Stimulated activated naive CD4-positive, alpha-beta T cell (primary cell): ENCODE measurements at regions not wholly inside any gene's neighbourhood (a gene's known extent, or its start where the extent isn't known, plus 50 kb on each side); places are given as distances from the start of the nearest gene placed in this dataset.

ENCODE experiments used
- DNase-seq, 6 experiments: peaks; one replicate each; lab custom pipeline; 2025; lab: John Stamatoyannopoulos, UW

GRCh38 chr3:159764490-159765029, 224.1 kb upstream of the IL12A start:
- no peak for DNase-seq

GRCh38 chr3:159765030-159765859, 223.4 kb upstream of the IL12A start:
- no peak for DNase-seq

GRCh38 chr3:159765860-159766294, 222.8 kb upstream of the IL12A start:
- no peak for DNase-seq

- no peak for DNase-seq
Measured at GRCh38 chr3:159766563-159767185, 222.0 kb upstream of the IL12A start.

GRCh38 chr3:159770998-159771397, 217.6 kb upstream of the IL12A start:
- no peak for DNase-seq

- DNase-seq: no peak
Measured at GRCh38 chr3:159771865-159772611, 216.6 kb upstream of the IL12A start.

GRCh38 chr3:159773706-159774105, 214.9 kb upstream of the IL12A start:
- no peak for DNase-seq

- no peak for DNase-seq
Measured at GRCh38 chr3:159775372-159775961, 213.2 kb upstream of the IL12A start.

- no peak for DNase-seq
Measured at GRCh38 chr3:159776779-159777178, 211.9 kb upstream of the IL12A start.

- no peak for DNase-seq
Measured at GRCh38 chr3:159779883-159780282, 208.8 kb upstream of the IL12A start.

- DNase-seq: no peak
Measured at GRCh38 chr3:159781867-159782266, 206.8 kb upstream of the IL12A start.

- DNase-seq: no peak
Measured at GRCh38 chr3:159782724-159783421, 205.8 kb upstream of the IL12A start.

GRCh38 chr3:159783780-159784742, 204.6 kb upstream of the IL12A start:
- no peak for DNase-seq

- DNase-seq: no peak
Measured at GRCh38 chr3:159785273-159785708, 203.3 kb upstream of the IL12A start.

GRCh38 chr3:159786489-159787177, 202.0 kb upstream of the IL12A start:
- DNase-seq: no peak

- DNase-seq: no peak
Measured at GRCh38 chr3:159787178-159787574, 201.5 kb upstream of the IL12A start.

- no peak for DNase-seq
Measured at GRCh38 chr3:159787794-159788205, 200.8 kb upstream of the IL12A start.

- no peak for DNase-seq
Measured at GRCh38 chr3:159788291-159788690, 200.3 kb upstream of the IL12A start.

- DNase-seq: no peak
Measured at GRCh38 chr3:159789017-159789416, 199.6 kb upstream of the IL12A start.
